SK-N-SH (cell line): ENCODE measurements at regions not wholly inside any gene's neighbourhood (a gene's known extent, or its start where the extent isn't known, plus 50 kb on each side); places are given as distances from the start of the nearest gene placed in this dataset.

ENCODE experiments used
- CTCF ChIP-seq: fragments of 200-600 bp; sonication (generic); IDR thresholded peaks from 2 replicates; pipeline ENCODE4 v1.6.1; 2017; ENCODE audit warnings: antibody characterized with exemption, mild to moderate bottlenecking, moderate library complexity
- ELF1 ChIP-seq: IDR thresholded peaks from 2 replicates; pipeline ENCODE4 v1.4.0; 2012
- GABPA ChIP-seq: IDR thresholded peaks from 2 replicates; pipeline ENCODE4 v1.4.0; 2012; ENCODE audit warnings: low read depth, mild to moderate bottlenecking
- GATA2 ChIP-seq: sonication (generic); formaldehyde crosslinking; IDR thresholded peaks from 2 replicates; pipeline ENCODE4 v1.5.0; 2020; ENCODE audit warnings: mild to moderate bottlenecking, missing genetic modification reagents
- MAX ChIP-seq: IDR thresholded peaks from 2 replicates; pipeline ENCODE4 v1.4.0; 2012; ENCODE audit warnings: low read depth
- MEF2A ChIP-seq: IDR thresholded peaks from 2 replicates; pipeline ENCODE4 v1.4.0; 2012; ENCODE audit warnings: low read depth, borderline replicate concordance
- RAD21 ChIP-seq: IDR thresholded peaks from 2 replicates; pipeline ENCODE4 v1.6.1; 2012; ENCODE audit warnings: mild to moderate bottlenecking, low read length
- RCOR1 ChIP-seq: fragments of 150-350 bp; IDR thresholded peaks from 2 replicates; pipeline ENCODE4 v1.6.1; 2017; ENCODE audit warnings: antibody characterized with exemption, low read length
- RFX5 ChIP-seq: IDR thresholded peaks from 2 replicates; pipeline ENCODE4 v1.6.1; 2012; ENCODE audit warnings: mild to moderate bottlenecking, improper control_type of control experiment, low read length
- USF2 ChIP-seq: fragments of 150-350 bp; IDR thresholded peaks from 2 replicates; pipeline ENCODE4 v1.6.1; 2017; ENCODE audit warnings: antibody characterized with exemption, low read length, low read depth, borderline replicate concordance

GRCh38 chr14:30798516-30798915, 75.8 kb upstream of the COCH start:
- TF ChIP-seq MEF2A: no peak
- TF ChIP-seq RCOR1: no peak
- TF ChIP-seq RAD21: no peak
- no peak for TF ChIP-seq CTCF
- no peak for TF ChIP-seq MAX
- no peak for TF ChIP-seq RFX5
- TF ChIP-seq GABPA: no peak
- no peak for TF ChIP-seq USF2
- TF ChIP-seq GATA2 (CRISPR knock-in tag): no peak
- TF ChIP-seq ELF1: no peak
